ENCODE measurements at regions not wholly inside any gene's neighbourhood (a gene's known extent, or its start where the extent isn't known, plus 50 kb on each side); places are given as distances from the start of the nearest gene placed in this dataset.

DNA sequence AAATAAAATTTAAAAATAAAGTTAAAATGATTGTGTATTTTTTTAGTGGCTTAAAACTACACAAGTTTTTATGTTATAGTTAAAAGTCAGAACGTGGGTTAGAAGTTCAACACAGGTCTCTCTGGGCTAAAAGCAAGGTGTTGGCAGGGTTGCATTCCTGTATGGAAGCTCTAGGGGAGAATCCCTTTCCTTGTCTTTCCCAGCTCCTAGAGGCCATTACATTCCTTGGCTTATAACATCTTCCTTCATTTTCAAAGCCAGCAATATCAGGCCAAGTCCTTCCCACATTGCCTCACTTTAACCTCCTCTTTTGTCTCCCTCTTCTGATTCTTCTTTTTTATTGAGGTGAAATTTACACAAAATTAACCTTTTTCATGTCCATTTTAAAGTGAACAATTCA, 52.4 kb upstream of the EEPD1 start:
- no peak for DNase-seq (ENCODE audit: low spot score)

Data from HuH-7.5 (cell line).